HT-29 (cell line): ENCODE measurements at regions not wholly inside any gene's neighbourhood (a gene's known extent, or its start where the extent isn't known, plus 50 kb on each side); places are given as distances from the start of the nearest gene placed in this dataset.

Experiments used
- DNase-seq: peaks from one replicate; pipeline ENCODE4 v3.0.0-alpha.2; 2015; ENCODE audit warnings: low spot score

DNA sequence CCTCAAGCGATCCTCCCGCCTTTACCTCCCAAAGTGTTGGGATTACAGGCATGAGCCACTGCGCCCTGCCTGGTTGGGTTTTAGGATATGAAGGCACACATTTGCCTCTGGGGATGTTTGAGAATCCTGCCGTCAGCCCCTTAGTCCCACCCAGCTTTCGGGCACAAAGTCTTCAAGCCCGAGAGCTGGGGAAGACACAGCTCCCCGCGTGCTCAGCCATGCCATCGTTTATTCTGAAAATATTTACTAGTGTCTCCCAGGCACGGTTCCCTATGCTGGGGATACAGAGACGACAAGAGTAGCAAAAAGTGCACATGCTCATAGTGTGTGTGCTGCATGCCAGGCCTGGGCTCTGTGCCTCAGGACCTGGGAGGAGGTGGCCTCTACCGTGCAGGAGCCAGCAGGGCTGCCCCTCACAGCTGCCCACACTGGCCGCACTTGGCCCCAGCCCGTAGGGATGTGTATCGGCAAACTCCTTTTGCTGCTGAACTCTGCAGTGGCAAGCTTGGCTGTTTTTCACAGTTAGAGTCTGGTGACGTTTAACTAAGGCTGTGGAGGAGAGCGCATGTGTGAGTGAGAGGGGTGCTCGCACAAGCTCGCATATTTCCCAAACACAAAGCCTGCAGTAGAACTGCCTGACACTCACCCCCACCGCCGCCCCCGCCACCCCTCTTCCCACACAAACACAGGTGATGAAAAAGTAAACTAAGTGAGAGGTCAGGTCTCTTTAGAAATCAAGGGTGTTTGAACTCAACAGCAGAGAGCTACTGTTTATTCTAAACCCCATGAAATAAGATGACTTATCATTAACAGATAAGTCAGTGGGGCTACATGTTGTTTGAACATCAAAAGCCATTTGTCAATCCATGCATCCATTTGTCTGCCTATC, 266.4 kb downstream of the MRTFB start:
- DNase-seq, result no peak

GRCh38 chr16:14335297-14335696, 264.2 kb downstream of the MRTFB start:
- DNase-seq, result no peak

- DNase-seq, result no peak
These were observed 263.4 kb downstream of the MRTFB start for GRCh38 chr16:14334366-14335080.

GRCh38 chr16:14333361-14333760, 262.2 kb downstream of the MRTFB start:
- no peak for DNase-seq

GRCh38 chr16:14331020-14331419, 259.9 kb downstream of the MRTFB start:
- no peak for DNase-seq

DNA sequence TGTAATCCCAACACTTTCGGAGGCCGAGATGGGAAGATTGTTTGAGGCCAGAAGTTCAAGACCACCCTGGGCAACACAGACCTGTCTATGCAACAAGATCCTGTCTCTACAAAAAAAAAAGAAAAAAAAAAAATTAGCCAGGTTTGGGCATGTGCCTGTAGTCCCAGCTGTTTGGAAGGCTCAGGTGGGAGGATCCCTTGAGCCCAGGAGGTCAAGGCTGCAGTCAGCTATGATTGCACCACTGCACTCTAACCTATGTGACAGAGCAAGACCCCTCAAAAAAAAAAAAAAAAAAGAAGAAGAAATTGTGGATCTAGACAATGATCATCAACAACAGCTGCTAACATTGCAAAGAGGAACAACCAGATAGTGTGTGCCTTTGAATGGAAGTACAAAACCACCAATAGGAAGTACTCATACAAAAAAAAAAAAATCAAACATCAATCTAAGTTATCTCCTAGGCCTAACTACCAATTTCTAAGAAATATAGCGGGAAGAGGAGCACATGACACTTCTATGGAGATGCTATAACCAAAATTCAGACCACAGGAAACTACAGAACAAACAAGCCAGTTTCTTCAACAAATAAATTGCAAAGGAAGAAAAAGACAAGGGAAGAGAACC, 258.7 kb downstream of the MRTFB start:
- no peak for DNase-seq

DNA sequence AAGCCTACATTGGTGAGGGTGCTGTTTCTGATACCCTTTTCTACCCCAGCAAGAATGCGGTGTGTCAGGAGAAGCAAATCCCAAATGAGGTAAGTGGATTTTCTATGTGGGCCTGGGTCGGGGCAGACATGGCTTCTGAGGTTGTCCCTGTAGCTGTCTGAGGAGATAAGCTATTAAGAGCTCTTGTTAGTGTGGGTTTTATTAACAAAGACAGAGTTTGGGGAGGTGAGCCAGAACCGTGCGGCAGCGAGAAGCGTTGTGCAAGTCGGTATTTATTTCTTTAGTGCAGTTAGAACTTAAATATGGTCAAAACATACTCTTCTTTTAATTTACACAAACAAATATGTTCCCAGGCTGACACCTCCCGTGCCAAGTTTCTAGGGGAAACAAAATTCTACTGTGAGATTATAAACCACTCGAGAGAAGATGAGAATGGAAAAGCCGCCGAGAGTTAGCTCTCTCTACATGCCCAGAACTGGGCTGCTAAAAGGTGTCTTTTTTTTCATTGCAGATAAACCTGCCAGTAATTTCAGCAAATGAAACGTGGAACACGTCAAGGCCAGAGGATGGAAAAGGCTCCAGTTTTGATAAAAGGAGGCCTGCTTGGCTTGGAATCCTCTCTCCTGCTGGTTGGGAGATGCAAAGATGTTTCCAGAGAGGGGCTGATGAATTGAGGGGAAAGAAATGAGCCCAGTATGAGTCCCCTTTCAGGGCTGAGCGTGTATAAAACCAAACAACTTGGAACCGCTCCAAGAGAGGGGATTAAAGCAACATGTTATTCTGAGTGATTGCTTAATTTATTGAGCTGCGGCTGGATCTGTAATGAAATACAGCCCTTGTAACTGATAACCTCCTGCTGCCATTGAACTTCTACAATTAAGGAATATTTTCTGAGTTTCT, 254.6 kb downstream of the MRTFB start:
- no peak for DNase-seq

- no peak for DNase-seq
These were observed 253.5 kb downstream of the MRTFB start for GRCh38 chr16:14324581-14324980.

GRCh38 chr16:14322186-14322585, 251.1 kb downstream of the MRTFB start:
- no peak for DNase-seq

GRCh38 chr16:14321542-14321941, 250.4 kb downstream of the MRTFB start:
- no peak for DNase-seq

DNA sequence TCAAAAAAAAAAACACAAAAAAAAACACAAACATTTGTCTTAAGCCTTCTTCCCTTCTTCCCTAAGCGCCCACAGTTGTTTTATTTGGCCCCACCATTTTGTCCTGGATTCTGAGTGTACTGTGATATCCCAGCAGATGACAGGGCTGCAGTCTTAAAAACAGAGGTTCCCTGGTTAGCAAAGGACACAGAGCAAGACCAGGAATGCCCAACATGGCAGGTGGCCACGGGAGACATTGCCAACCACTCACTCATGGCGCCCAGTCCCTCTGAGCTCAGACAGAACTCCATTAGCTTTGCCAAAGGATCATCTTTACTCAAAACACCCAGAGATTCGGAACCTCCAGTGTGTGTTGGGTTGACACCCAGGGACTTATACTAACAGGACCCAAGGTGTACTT, 249.3 kb downstream of the MRTFB start:
- no peak for DNase-seq
